Body of pancreas (tissue), 4 donors: ENCODE measurements at regions not wholly inside any gene's neighbourhood (a gene's known extent, or its start where the extent isn't known, plus 50 kb on each side); places are given as distances from the start of the nearest gene placed in this dataset.

Source experiments
- CTCF ChIP-seq, 7 experiments: fragments of 450-650 bp in 4 of 7; fragments of 200-600 bp in 3 of 7; sonication (generic) in 3 of 7; IDR thresholded peaks; one replicate each; pipeline ENCODE4 v1.5.1; 2016 to 2019; ENCODE audit warnings: antibody characterized with exemption in 7 of 7
- POLR2A ChIP-seq, 3 donors: fragments of 450-650 bp; IDR thresholded peaks; one replicate each; pipeline ENCODE4 v1.6.1; 2016; ENCODE audit warnings: antibody characterized with exemption in 3 of 3, mild to moderate bottlenecking in 2 of 3

GRCh38 chrX:111035991-111036390 lies 60.0 kb upstream of the PAK3 start:
- TF ChIP-seq CTCF (IDR thresholded peaks at IDR 0.05) (no peak), POLR2A (IDR thresholded peaks at IDR 0.05) (no peak)
